SK-N-SH (cell line): ENCODE measurements at regions not wholly inside any gene's neighbourhood (a gene's known extent, or its start where the extent isn't known, plus 50 kb on each side); places are given as distances from the start of the nearest gene placed in this dataset.

ENCODE experiments used
- CTCF ChIA-PET: fragments of 300-600, 350-600 bp; formaldehyde crosslinking; extraction: SDS; loops from one replicate; lab custom pipeline; 2021; lab: Yijun Ruan, JAX
- POLR2A ChIA-PET: fragments of 350-600 bp; sonication (Branson Sonifier 250); formaldehyde crosslinking; extraction: SDS; loops from one replicate; lab custom pipeline; 2020; ENCODE audit warnings: antibody characterized with exemption, inconsistent platforms; lab: Yijun Ruan, JAX
- DNase-seq: peaks from one replicate; pipeline ENCODE4 v3.0.0; 2012
- H2AFZ ChIP-seq: fragments of 200-600 bp; sonication (generic); 2 replicates; pipeline ENCODE4 v1.8.1; 2016; ENCODE audit warnings: antibody characterized with exemption, mild to moderate bottlenecking, low read depth
- H3F3A ChIP-seq: fragments of 200-600 bp; sonication (generic); replicated peaks from 2 replicates; pipeline ENCODE3; 2016; ENCODE audit warnings: antibody characterized with exemption, mild to moderate bottlenecking; ENCODE audit not compliant: insufficient read depth
- H3K27ac ChIP-seq, 2 experiments: fragments of 200-500 bp in 1 of 2; fragments of 200-600 bp in 1 of 2; sonication (Bioruptor generic) in 1 of 2; sonication (generic), shearing (Covaris generic) in 1 of 2; 2 replicates each; pipeline versions ENCODE4 v1.5.1 to v1.6.1; 2014 to 2016; ENCODE audit warnings: low read depth in 2 of 2, inconsistent platforms in 1 of 2, low read length in 1 of 2, mild to moderate bottlenecking in 1 of 2, mixed read lengths in 1 of 2
- H3K27me3 ChIP-seq: fragments of 200-600 bp; sonication (generic), shearing (Covaris generic); 2 replicates; pipeline ENCODE4 v1.6.1; 2016; ENCODE audit warnings: mixed run types; ENCODE audit not compliant: insufficient read depth
- H3K36me3 ChIP-seq, 2 experiments: fragments of 200-500 bp in 1 of 2; fragments of 200-600 bp in 1 of 2; sonication (Bioruptor generic) in 1 of 2; sonication (generic) in 1 of 2; replicated peaks in 1 of 2; 2 replicates each; pipeline versions ENCODE3 to v1.5.1; 2014 to 2016; ENCODE audit warnings: low read length in 1 of 2, mild to moderate bottlenecking in 1 of 2; ENCODE audit not compliant: insufficient read depth in 2 of 2, control insufficient read depth in 1 of 2
- H3K4me1 ChIP-seq, 2 experiments: fragments of 200-500 bp in 1 of 2; fragments of 200-600 bp in 1 of 2; sonication (Bioruptor generic) in 1 of 2; sonication (generic), shearing (Covaris generic) in 1 of 2; 2 replicates each; pipeline versions ENCODE4 v1.5.1 to v1.6.1; 2014 to 2016; ENCODE audit warnings: low read depth in 1 of 2, low read length in 1 of 2, mixed run types in 1 of 2; ENCODE audit not compliant: insufficient read depth in 2 of 2, control insufficient read depth in 1 of 2
- H3K4me2 ChIP-seq: fragments of 200-600 bp; sonication (generic), shearing (Covaris generic); 2 replicates; pipeline ENCODE4 v1.6.1; 2017; ENCODE audit warnings: mixed run types
- H3K4me3 ChIP-seq, 2 experiments: fragments of 200-500 bp in 1 of 2; fragments of 200-600 bp in 1 of 2; sonication (Bioruptor generic) in 1 of 2; sonication (generic), shearing (Covaris generic) in 1 of 2; 2 replicates each; pipeline versions ENCODE4 v1.5.1 to v1.8.1; 2014 to 2016; ENCODE audit warnings: low read depth in 2 of 2, inconsistent platforms in 1 of 2, low read length in 1 of 2, mild to moderate bottlenecking in 1 of 2, mixed read lengths in 1 of 2, moderate library complexity in 1 of 2
- H3K79me2 ChIP-seq: fragments of 200-600 bp; sonication (generic); 2 replicates; pipeline ENCODE4 v1.8.1; 2017; ENCODE audit warnings: mild to moderate bottlenecking; ENCODE audit not compliant: insufficient read depth
- H3K9ac ChIP-seq: fragments of 200-600 bp; sonication (generic); 2 replicates; pipeline ENCODE4 v1.6.1; 2017; ENCODE audit warnings: mixed run types
- H3K9me2 ChIP-seq: fragments of 200-600 bp; sonication (generic); 2 replicates; pipeline ENCODE4 v1.6.1; 2017; ENCODE audit warnings: mixed run types
- H3K9me3 ChIP-seq: fragments of 200-600 bp; sonication (generic); 2 replicates; pipeline ENCODE4 v1.6.1; 2017; ENCODE audit warnings: mixed run types, mild to moderate bottlenecking, moderate library complexity
- H4K20me1 ChIP-seq: fragments of 200-600 bp; sonication (generic); 2 replicates; pipeline ENCODE4 v1.6.1; 2017; ENCODE audit warnings: mild to moderate bottlenecking, mixed run types; ENCODE audit not compliant: insufficient read depth
- CHD2 ChIP-seq: fragments of 150-350 bp; IDR thresholded peaks from 2 replicates; pipeline ENCODE4 v1.6.1; 2018; ENCODE audit warnings: low read length; ENCODE audit not compliant: partially characterized antibody
- ELF1 ChIP-seq: IDR thresholded peaks from 2 replicates; pipeline ENCODE4 v1.4.0; 2012
- EP300 ChIP-seq, 2 experiments: IDR thresholded peaks; 2 replicates each; pipeline versions ENCODE4 v1.4.0 to v1.6.1; 2012; ENCODE audit warnings: borderline replicate concordance in 1 of 2, low read depth in 1 of 2, low read length in 1 of 2
- FOSL2 ChIP-seq: IDR thresholded peaks from 2 replicates; pipeline ENCODE4 v1.4.0; 2012; ENCODE audit warnings: low read depth, mild to moderate bottlenecking, moderate library complexity, borderline replicate concordance
- GATA2 ChIP-seq: sonication (generic); formaldehyde crosslinking; IDR thresholded peaks from 2 replicates; pipeline ENCODE4 v1.5.0; 2020; ENCODE audit warnings: mild to moderate bottlenecking, missing genetic modification reagents
- JUND ChIP-seq: IDR thresholded peaks from 2 replicates; pipeline ENCODE4 v1.4.0; 2012
- MXI1 ChIP-seq: IDR thresholded peaks from 2 replicates; pipeline ENCODE4 v1.6.1; 2012; ENCODE audit warnings: mild to moderate bottlenecking, low read depth, low read length, improper control_type of control experiment
- POLR2AphosphoS5 ChIP-seq: IDR thresholded peaks from 2 replicates; pipeline ENCODE4 v1.6.1; 2012; ENCODE audit warnings: low read depth, low read length
- RXRA ChIP-seq: IDR thresholded peaks from 2 replicates; pipeline ENCODE4 v1.4.0; 2012; ENCODE audit warnings: low read depth, mild to moderate bottlenecking, borderline replicate concordance
- SIN3A ChIP-seq: IDR thresholded peaks from 2 replicates; pipeline ENCODE4 v1.6.1; 2012; ENCODE audit warnings: low read depth, mild to moderate bottlenecking, low read length, moderate library complexity, borderline replicate concordance
- WGBS: methylation state at CpG from one replicate; pipeline ENCODE4 v1.1.6; 2017; ENCODE audit warnings: low lambda C conversion rate; 5-methylcytosine and 5-hydroxymethylcytosine counted together
- TF ChIP-seq, protein P1 (sequence below): IDR thresholded peaks from 2 replicates; pipeline ENCODE4 v1.6.1; 2012; ENCODE audit warnings: mild to moderate bottlenecking, low read depth, low read length, moderate library complexity
- TF ChIP-seq, protein P2 (sequence below): IDR thresholded peaks from 2 replicates; pipeline ENCODE4; 2012
- TF ChIP-seq, protein P3 (sequence below): IDR thresholded peaks from 2 replicates; pipeline ENCODE4 v1.4.0; 2012; ENCODE audit warnings: low read depth, borderline replicate concordance

DNA sequence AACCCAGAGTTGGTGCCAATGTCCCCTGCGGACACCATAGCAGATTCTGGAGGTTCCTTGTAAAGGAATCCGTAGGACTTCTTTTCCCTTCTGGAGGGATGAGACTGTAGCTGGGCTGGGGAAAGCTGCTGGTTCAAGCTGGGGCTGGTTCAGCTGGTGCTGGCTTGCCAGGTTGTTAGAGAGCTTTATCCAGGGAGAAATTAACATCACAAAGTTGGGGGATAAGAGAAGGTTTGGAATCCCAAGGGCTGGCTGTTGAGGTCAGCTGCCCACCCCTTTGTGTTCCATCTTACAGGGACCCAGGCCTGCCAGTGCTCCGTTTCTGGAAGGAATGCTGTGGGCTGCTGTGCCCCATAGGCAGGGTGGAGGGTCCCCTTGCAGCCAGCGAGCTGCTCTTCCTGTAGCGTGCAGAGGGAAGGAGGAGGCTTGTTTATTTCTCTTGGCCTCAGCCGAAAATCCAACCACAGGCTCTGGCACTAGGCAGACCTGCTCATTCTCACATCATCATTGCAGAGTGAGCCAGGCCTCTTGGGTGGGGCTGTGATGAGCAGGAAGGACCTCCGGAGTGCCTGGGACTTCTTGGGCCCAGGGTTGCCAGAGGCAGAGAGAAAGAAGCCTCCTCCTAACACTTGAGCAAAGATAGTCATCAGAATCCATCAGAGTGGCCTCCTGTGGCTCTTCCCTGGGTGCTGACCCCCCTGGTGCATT is 251.1 kb downstream of the SEC14L1 start (continued):
- TF ChIP-seq FOSL2 (no peak; the same call in 1 of the 2 replicates), GATA2 (0 out of 2 replicates have a peak, but pooled peaks have one; percentile 10), RXRA (no peak), JUND (no peak)
- TF ChIP-seq, protein P1, sequence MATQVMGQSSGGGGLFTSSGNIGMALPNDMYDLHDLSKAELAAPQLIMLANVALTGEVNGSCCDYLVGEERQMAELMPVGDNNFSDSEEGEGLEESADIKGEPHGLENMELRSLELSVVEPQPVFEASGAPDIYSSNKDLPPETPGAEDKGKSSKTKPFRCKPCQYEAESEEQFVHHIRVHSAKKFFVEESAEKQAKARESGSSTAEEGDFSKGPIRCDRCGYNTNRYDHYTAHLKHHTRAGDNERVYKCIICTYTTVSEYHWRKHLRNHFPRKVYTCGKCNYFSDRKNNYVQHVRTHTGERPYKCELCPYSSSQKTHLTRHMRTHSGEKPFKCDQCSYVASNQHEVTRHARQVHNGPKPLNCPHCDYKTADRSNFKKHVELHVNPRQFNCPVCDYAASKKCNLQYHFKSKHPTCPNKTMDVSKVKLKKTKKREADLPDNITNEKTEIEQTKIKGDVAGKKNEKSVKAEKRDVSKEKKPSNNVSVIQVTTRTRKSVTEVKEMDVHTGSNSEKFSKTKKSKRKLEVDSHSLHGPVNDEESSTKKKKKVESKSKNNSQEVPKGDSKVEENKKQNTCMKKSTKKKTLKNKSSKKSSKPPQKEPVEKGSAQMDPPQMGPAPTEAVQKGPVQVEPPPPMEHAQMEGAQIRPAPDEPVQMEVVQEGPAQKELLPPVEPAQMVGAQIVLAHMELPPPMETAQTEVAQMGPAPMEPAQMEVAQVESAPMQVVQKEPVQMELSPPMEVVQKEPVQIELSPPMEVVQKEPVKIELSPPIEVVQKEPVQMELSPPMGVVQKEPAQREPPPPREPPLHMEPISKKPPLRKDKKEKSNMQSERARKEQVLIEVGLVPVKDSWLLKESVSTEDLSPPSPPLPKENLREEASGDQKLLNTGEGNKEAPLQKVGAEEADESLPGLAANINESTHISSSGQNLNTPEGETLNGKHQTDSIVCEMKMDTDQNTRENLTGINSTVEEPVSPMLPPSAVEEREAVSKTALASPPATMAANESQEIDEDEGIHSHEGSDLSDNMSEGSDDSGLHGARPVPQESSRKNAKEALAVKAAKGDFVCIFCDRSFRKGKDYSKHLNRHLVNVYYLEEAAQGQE: no peak
- TF ChIP-seq, protein P2, sequence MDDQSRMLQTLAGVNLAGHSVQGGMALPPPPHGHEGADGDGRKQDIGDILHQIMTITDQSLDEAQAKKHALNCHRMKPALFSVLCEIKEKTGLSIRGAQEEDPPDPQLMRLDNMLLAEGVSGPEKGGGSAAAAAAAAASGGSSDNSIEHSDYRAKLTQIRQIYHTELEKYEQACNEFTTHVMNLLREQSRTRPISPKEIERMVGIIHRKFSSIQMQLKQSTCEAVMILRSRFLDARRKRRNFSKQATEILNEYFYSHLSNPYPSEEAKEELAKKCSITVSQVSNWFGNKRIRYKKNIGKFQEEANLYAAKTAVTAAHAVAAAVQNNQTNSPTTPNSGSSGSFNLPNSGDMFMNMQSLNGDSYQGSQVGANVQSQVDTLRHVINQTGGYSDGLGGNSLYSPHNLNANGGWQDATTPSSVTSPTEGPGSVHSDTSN: peak; percentile 74

DNA sequence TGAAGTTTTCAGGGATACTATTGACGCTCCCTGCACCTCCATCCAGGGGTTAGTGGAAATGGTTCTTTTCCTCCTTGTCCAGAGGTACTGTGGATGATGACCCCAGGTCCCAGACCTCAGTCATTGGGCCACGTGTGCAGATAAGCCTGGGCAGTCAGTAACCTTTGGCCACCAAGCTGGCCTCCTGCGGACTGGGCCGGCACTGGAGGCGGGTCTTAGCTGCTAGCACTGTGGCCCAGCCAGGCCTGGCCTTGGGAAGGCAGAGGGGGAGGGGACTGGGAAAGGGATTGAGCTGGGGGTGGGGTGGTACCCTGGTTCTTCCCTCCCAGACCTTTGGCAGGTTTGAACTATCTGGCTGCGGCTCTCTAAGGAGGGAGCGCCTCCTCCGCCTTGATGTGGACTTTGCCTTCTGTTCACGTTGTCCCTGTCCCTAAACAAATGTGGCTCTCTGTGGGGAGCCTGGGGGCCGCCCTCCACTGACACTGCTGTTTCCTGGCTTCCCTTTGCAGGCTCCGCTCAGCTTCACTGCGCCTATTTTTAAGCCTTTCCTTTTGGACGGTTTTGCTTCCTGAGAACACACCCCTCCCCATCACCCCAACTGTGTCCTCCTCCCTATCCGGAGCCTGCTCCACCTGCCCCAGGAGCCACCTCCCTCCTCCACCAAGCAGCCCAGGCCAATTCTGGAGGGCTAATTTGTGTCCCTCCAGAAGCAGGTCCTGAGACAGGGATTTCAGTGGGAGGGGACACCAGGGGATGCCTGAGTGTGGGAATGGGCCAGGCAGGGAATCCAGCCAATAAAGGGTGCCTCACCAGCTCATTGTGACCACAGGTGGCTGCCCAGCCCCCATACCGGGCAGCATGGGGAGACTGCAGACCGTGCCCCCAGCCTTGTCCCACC is 251.9 kb downstream of the SEC14L1 start:
- ChIA-PET POLR2A (interaction anchor here (0.9 to 1.6 kb wide), 3 partner anchors 8 to 61 kb away, joined by 3 to 7 read pairs (median 3); no protein-coding TSS in a partner anchor), CTCF (interaction anchor here (0.8 to 8.9 kb wide), 11 partner anchors 7 to 103 kb away, joined by 3 to 82 read pairs (median 4); no protein-coding TSS in a partner anchor)
- 82% methylated on average over 14 of the region's 16 CpGs for WGBS
- Histone ChIP-seq H3K9me3 (no peaks in the 10 kb centered on the region), H3K36me3 (no peaks in the 10 kb centered on the region), H3K79me2 (peaks cover 90% of the 10 kb centered on the region), H4K20me1 (peaks cover 14% of the 10 kb centered on the region; the same call in 1 of the 2 replicates), H3K27me3 (no peaks in the 10 kb centered on the region), H3K27ac (peak overlapping the region; percentile 73 to 83), H3K4me3 (no peak overlapping the region), H3K9ac (peak overlapping the region; percentile 46), H2AFZ (no peak overlapping the region), H3K4me2 (peak overlapping the region; percentile 70), H3K4me1 (peaks cover 60 to 70% of the 10 kb centered on the region in 2 experiments), H3K9me2 (no peaks in the 10 kb centered on the region), H3F3A (peaks cover 15% of the 10 kb centered on the region)
- no peak for TF ChIP-seq JUND
- no peak for TF ChIP-seq ELF1
- TF ChIP-seq SIN3A: no peak
- TF ChIP-seq, protein P3, sequence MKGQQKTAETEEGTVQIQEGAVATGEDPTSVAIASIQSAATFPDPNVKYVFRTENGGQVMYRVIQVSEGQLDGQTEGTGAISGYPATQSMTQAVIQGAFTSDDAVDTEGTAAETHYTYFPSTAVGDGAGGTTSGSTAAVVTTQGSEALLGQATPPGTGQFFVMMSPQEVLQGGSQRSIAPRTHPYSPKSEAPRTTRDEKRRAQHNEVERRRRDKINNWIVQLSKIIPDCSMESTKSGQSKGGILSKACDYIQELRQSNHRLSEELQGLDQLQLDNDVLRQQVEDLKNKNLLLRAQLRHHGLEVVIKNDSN: no peak
- peak; percentile 73 for TF ChIP-seq MXI1
- 0 out of 4 replicates have a peak, but pooled peaks of 1 of the 2 experiments have one; percentile 14 for TF ChIP-seq EP300 (IDR thresholded peaks at IDR 0.05; ENCODE audit: borderline replicate concordance in 1 of 2, low read depth in 1 of 2, low read length in 1 of 2)
- TF ChIP-seq POLR2AphosphoS5: no peak
- TF ChIP-seq CHD2: peak; percentile 77
- peak; percentile 77 for DNase-seq
